ENCODE measurements at regions not wholly inside any gene's neighbourhood (a gene's known extent, or its start where the extent isn't known, plus 50 kb on each side); places are given as distances from the start of the nearest gene placed in this dataset.

- TF ChIP-seq CTCF (IDR thresholded peaks at IDR 0.05 in 2 of 3, conservative IDR thresholded peaks at IDR 0.05 in 1 of 3; ENCODE audit: borderline replicate concordance in 1 of 3, insufficient read depth in 1 of 3, low read depth in 2 of 3, low read length in 2 of 3) (no peak), TCF7L2 (IDR thresholded peaks at IDR 0.05; ENCODE audit: borderline replicate concordance, extremely low read depth, insufficient read depth, insufficient read length) (no peak)
Observed at GRCh38 chr1:18554099-18554498, 73.4 kb downstream of the KLHDC7A start (continued).

DNA sequence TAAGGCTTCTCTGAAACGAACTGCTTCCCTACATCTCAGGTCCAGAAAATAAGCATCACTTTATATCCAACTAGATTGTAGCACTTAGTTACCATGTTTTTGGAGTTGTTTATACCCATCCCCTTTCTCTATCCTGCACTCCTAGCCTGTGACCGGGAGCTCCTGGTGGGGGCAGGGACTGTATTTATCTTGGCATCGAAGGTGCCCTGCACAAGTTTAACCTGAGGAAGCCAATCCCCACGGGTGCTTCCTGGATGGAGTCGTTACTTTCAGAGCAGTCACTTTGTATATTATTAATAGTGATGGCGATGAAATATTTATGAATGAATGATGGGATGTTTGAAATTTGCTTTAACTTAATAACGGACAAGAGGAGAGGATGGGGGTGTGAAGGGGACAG, 73.9 kb downstream of the KLHDC7A start:
- ChIA-PET RAD21 (ENCODE audit: low non-redundant PET in 1 of 2, low total read pairs in 2 of 2, uncharacterized antibody in 2 of 2, unreplicated experiment in 2 of 2) (no interaction called here), POLR2A (no interaction called here), CTCF (interaction anchor here (0.5 to 2.5 kb wide), 2 partner anchors 9 to 21 kb away, joined by 3 to 7 read pairs; no protein-coding TSS in a partner anchor)
- no peak overlapping the region for H3K27ac ChIP-seq (ENCODE audit: low read depth, low read length)
- no peak overlapping the region for H3K9ac ChIP-seq (ENCODE audit: low read length)
- ATAC-seq (no peak), DNase-seq (ENCODE audit: low read depth, low spot score) (no peak)
- H3K9me3 ChIP-seq (ENCODE audit: control insufficient read depth in 1 of 2, insufficient read depth in 1 of 2, low read depth in 1 of 2, low read length in 2 of 2): no peaks in the 10 kb centered on the region
- no peak overlapping the region for H3K4me3 ChIP-seq (replicated peaks in 1 of 2; ENCODE audit: low read depth in 1 of 2, low read length in 2 of 2)
- no peaks in the 10 kb centered on the region for H4K20me1 ChIP-seq (ENCODE audit: insufficient read depth)
- peaks cover 10% of the 10 kb centered on the region for H3K27me3 ChIP-seq (ENCODE audit: insufficient read depth, low read length)
- H3K79me2 ChIP-seq (ENCODE audit: insufficient read depth, low read length): no peaks in the 10 kb centered on the region
- intact Hi-C loops (cut with micrococcal nuclease): no loop called here
- H3K4me1 ChIP-seq (ENCODE audit: control insufficient read depth in 1 of 2, insufficient read depth in 2 of 2, low read length in 2 of 2): no peaks in the 10 kb centered on the region
- no peaks in the 10 kb centered on the region for H3K36me3 ChIP-seq (ENCODE audit: control insufficient read depth in 1 of 2, insufficient read depth in 2 of 2, low read length in 2 of 2)
- BruUV-seq (replicated peaks): no TSS peak
- H2AFZ ChIP-seq (ENCODE audit: low read depth, low read length, poor library complexity, severe bottlenecking): no peak overlapping the region
- no peak for TF ChIP-seq POLR2AphosphoS5 (IDR thresholded peaks at IDR 0.05; ENCODE audit: low read depth, low read length)
- TF ChIP-seq SRF (IDR thresholded peaks at IDR 0.05; ENCODE audit: low read depth): no peak
- TF ChIP-seq JUND (IDR thresholded peaks at IDR 0.05): no peak
- no peak for TF ChIP-seq CEBPB (IDR thresholded peaks at IDR 0.05; ENCODE audit: low read depth)
- no peak for TF ChIP-seq ZNF274 (IDR thresholded peaks at IDR 0.05; ENCODE audit: low read depth, low read length)
- TF ChIP-seq, protein P1, sequence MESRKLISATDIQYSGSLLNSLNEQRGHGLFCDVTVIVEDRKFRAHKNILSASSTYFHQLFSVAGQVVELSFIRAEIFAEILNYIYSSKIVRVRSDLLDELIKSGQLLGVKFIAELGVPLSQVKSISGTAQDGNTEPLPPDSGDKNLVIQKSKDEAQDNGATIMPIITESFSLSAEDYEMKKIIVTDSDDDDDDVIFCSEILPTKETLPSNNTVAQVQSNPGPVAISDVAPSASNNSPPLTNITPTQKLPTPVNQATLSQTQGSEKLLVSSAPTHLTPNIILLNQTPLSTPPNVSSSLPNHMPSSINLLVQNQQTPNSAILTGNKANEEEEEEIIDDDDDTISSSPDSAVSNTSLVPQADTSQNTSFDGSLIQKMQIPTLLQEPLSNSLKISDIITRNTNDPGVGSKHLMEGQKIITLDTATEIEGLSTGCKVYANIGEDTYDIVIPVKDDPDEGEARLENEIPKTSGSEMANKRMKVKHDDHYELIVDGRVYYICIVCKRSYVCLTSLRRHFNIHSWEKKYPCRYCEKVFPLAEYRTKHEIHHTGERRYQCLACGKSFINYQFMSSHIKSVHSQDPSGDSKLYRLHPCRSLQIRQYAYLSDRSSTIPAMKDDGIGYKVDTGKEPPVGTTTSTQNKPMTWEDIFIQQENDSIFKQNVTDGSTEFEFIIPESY (IDR thresholded peaks at IDR 0.05; ENCODE audit: extremely low read depth, insufficient replicate concordance, low read length): no peak
- TF ChIP-seq TCF7L2 (IDR thresholded peaks at IDR 0.05; ENCODE audit: borderline replicate concordance, extremely low read depth, insufficient read depth, insufficient read length): no peak
- no peak for TF ChIP-seq EZH2phosphoT487 (IDR thresholded peaks at IDR 0.05; ENCODE audit: borderline replicate concordance)
- no peak for TF ChIP-seq FOSL1 (IDR thresholded peaks at IDR 0.05; ENCODE audit: low read depth)
- no peak for TF ChIP-seq SIN3A (IDR thresholded peaks at IDR 0.05; ENCODE audit: low read depth)
- no peak for TF ChIP-seq CBX3 (IDR thresholded peaks at IDR 0.05; ENCODE audit: low read depth)
- TF ChIP-seq POLR2A (IDR thresholded peaks at IDR 0.05; ENCODE audit: borderline replicate concordance, extremely low read depth, insufficient read depth, insufficient read length): no peak
- TF ChIP-seq RAD21 (IDR thresholded peaks at IDR 0.05; ENCODE audit: low read depth): no peak
- H3K9me2 ChIP-seq (ENCODE audit: insufficient read depth): no peaks in the 10 kb centered on the region
- no peak overlapping the region for H3K4me2 ChIP-seq (ENCODE audit: low read length)

Data from HCT116 (cell line).